Activated CD8-positive, alpha-beta memory T cell treated with anti-CD3 and anti-CD28 coated beads, Interleukin-2, amount 50 U/mL, for 48 hours (primary cell): ENCODE measurements at regions not wholly inside any gene's neighbourhood (a gene's known extent, or its start where the extent isn't known, plus 50 kb on each side); places are given as distances from the start of the nearest gene placed in this dataset.

ENCODE experiments used
- DNase-seq: peaks from one replicate; pipeline ENCODE4 v3.0.0-alpha.2; 2020

DNA sequence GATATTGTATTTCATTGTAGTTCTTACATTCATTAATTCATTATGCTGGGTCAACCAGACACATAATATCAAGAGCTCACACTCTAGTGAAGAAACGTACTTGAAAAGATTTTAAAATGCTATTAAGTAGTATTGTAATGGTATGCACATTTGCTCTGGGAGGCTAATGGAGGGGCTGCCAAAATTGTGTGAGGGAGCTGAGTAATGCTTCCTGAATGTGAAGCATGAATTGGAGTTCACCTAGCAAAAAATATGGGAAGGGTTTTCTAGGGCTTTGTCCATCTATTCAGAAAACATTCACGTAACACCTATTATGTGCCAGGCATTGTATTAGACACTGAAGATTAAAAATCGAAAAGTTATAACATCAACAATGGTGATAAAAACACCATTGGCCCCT, 403.8 kb upstream of the PDE3A start:
- DNase-seq, result no peak

DNA sequence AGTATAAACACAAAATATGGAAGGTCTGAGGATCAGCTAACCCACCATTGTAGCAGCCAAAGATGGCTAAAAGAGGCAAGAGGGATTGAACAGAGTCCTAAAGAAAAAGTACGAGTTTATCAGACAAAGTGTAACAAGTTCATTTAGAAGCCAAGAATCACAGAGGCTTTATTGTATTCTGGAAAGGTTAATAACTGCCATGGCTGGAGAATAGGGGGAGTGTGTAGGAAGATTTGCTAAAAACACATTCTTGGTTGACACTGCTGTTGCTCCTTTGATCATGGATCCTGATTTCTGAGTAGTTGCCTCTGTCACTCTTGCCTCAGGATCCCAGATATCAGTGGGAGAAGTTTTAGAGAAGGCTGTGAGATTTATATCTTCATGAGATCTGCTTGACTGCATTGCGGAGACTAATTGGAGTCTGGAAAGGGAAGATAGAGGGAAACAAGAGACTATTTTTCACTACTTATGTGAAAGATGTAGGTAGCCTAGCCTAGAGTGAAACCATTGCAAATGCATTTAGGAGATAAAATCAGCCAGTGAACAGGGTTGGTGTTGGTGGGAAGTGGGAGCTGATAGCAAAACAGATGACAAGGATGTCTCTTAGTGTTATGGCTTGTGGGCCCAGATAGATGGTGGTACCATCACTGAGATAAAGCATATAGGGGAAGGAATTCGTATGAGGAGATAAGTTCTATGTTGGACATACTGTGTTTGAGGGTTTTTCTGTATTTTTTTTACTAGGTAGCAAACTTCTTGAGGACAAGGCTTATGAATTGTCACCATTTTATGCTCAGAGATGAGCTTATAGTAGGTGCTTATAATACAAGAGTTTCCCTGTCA, 402.9 kb upstream of the PDE3A start:
- DNase-seq, result no peak

DNA sequence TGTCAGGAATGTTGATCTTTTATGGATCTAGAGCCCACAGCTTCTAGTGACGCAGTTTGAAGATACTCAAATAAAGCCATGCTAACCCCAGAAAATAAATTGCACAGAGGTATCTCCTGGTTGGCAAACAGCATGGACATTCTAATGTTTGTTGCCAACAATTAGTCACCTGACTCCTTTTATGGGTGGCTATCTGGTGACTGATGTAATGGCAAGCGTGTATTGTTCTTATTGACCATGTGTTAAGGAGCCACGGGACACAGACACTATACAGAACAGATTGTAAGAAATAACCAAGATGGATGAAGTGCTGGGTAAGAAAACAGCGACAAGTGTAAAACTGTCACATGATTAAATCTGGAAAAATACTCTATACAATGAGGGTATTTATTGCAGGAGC, 401.3 kb upstream of the PDE3A start:
- DNase-seq, result no peak

DNA sequence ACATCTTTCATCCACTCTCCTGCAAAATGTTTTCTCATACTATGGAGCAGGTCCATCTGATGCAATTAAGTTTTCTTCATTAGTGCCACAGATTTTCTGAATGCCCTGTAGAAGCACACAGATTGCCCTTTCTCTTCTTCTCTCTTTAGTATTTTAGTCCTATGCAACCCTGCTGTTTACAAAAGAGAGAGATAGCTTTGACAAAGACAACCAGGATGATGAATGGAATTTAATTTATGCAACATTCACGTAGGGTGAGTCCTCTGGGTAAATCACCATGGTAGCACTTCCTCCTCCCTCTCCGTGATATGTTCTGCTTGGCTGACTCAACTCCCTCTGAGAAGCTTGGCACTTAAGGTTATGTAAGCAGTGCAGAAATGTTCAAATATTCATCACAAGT, 400.9 kb upstream of the PDE3A start:
- DNase-seq, result no peak

DNA sequence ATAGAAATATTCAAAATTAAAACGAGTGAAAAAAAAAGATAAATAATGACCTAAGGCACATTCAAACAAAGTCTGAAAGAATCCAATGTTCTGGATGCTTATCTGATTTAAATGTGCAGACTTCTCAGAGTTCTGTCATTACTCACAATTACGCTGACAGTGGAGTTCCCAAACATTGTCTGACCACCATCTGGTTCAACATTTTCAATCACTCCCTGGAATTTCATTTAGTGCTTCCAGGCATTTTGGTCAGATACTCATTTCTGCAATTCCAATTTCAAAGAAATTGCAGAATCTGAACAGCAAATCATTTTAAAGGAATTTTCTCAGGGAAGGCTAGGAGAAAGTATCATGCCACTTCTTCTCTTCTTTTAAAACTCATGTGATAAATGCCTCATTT, 398.2 kb upstream of the PDE3A start:
- no peak for DNase-seq

DNA sequence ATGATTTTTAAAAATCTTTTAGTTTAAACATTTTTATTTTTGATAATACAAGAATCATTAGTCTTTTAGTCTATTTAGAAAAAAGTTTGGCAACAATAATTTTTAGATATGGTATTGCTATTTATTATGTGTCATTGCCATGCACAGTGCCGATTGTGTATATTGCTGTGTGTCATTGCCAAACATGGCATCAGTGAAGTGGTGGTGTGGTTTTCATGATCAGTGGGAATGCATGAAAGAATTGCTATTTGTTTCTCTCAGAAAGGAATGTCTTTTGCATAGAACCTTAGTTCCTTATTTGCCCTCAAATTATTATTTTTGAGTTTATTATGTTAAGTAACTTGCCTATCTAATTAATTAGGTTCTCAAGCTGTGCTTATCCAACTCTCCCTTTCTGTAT, 397.5 kb upstream of the PDE3A start:
- DNase-seq, result no peak

DNA sequence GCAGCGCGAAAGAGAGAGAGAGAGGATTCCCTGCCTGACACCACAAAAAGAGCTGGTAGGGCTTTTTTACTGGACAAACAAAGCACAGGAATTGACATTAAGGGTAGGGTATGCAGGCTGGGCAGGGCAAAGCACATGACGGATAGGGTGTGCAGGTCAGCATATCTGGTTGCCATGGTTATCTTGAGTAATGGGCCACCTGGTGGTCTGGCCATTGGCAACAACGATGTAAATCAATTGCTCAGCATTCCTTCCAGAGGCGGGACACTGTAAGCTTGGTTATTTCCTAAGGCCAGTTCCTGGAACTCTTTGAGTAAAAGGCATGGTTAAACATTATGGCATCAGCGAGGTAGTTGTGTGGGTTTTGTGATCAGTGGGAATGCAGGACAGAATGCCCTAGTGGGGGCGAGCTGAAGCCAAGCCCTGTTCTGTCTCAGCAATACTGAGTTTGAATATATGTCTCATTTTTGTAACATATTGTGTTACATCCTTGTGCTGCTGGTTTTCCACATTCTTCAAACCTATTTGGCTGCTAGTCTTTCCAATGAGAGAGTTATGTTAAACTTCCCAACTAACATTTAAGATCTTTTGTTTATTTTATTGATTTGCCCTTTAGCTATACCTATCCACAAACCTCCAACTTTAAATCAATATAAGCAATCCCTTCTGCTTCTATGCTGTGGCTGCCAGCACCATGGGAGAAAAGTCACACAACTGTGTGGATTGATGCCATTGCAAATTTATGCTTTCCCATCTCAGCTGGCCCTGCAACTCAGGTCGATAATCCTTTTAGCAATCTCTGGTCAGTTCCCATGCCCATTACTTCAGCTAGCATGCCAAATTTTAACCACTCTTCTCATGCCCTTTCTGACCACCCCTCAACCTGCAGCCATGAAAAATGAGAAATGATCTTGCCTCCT, 396.7 kb upstream of the PDE3A start:
- no peak for DNase-seq

DNA sequence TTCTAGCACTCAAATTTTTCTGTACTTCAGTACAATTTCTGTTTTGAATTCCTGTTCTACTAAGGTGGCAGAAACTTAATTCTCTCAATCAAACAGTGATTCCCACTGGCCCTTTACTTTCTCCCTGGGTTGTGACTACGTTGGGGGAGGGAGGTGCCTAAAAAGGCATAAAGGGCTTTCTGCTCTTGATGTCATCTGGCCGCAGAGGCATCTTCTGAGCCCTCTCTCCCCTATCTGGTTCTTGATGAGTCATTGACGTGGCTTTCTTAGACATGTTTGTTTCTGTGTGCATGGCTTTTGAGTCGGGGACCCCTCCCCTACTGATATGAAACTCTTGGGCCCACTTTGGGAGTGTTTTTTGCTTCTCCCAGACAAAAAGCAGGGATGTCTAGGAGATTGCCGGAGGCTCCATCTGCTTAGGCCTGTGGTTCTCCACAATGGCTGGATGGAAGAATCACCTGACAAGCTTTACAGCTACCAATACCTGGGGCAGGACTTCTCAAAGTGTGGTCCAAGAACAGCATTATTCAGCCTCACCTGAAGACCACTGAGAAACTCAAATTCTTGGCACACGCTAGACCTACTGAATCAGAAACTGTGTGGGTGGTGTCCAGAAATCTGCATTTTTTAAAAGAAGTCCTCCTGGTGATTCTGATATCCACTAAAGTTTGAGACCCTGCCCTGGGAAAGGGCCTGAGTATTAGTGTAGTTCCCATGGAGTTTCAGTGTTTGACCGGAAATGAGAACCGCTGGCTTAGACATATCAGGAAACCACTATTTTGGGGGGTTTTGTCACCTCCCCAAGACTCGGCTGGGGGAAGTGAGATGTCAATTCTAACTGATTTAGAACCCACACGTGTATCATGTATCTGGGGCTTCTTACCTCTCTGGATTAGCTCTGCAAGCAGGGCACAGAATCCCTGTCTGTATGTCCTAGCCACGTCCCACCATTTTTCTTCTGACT, 395.7 kb upstream of the PDE3A start:
- no peak for DNase-seq

DNA sequence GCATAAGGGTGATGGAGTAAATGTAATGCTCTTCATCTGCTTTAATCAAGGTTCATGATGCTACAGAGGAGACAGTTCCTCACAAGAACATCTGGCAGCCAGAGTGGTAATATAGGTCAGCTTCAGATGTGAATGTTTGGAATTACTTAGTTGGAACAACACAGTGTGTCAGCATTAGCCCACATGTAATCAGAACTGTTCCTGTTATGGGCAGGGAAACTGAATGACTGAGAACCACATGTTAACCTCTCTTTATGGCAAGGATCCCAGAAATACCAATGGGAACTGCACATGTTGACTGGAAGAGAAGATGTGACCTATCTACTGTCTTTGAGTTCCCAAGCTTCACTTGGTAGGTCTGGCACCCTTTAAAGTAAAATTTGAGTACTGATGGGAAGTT, 390.1 kb upstream of the PDE3A start:
- DNase-seq, result no peak

DNA sequence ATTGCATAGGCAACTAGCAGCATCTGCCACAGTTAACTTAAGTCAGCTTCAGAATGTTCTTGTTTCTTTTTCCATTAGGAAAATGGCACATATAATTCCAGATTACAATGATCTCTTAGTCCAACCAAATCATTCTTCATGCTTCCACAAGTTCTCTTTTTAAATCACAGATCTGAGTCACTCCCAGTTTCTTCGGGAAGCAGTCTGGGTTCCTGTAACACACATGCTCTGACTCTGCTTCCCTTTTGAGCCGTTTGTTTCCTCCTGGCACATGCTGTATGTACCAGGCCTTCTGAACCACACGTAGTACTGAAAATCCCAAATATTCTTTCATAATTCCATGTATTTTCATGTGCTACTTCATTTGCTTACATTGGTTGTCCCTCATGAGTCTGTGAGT, 388.8 kb upstream of the PDE3A start:
- DNase-seq, result no peak

DNA sequence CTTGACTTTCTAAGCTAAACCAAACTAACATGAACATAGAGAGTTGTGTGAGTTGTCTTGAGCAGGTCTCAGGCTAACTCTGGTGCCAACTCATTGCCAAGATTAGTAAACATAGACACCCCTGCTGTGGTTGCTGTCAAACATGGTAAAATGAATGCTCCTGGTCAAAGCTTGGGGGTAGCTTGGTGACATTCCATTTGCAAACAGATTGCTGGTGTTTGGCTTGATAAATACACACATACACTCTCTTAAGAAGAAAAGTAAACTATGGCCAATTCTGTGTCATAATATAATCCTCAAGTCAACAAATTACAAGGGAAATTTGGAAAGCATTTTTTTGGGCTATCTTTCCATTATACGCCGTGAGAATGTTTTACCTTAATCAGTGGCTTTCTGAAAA, 386.4 kb upstream of the PDE3A start:
- no peak for DNase-seq

DNA sequence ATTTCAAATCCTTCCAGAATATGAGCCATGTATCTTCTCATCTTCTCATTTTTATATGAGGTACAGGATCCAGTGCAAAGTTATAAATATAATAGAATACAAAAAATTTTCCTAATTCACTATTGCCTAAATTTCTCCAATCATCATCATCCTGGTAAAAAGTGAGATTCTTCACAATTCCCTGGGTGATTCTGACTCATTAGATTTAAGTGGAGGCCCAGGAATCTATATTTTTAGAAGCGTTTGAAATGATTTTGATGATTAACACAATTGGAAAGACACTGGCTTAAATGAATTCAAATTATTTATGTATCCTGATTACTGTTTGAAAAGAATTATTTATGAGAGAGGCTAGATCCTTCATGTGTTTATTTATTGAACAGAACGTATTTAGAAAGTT, 380.3 kb upstream of the PDE3A start:
- DNase-seq, result no peak

DNA sequence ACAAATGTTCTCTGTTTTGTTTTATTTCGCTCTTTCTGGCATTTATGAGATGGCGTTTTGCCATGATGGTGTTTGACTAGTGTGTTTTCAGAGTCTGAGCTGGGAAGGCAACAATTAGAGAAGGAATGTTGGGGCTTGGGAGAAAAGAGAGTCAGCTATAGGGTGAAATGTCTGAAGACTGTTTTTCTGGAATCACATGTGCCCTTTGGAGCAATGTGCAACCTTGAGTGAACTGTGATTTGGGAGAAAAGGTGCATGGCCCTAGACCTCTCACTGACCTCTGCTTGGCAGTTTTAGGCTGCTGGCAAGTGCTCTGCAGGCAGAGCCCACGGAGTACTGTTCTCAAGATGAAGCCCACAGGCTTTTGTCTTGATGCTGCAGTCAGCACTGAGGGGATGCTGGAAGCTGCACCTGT, 379.9 kb upstream of the PDE3A start:
- DNase-seq, result no peak

DNA sequence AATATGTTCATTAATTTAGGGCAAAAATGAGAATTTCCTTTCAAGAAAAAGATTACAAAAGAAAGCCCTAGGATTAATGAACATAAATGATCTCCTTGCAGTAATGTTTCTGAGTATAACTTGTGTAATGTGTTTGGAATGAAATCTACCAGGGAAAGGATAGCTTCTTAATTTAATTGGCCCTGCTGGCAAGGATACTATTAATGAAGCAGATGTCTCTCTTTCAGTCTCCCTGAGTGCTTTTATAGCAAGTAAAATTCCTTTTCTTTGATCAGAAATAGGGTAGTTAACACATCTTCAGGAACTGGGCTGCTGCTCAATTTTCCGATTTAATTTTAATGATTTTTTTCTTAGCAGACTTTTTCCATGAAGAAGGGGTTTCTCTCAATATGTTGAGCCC, 379.4 kb upstream of the PDE3A start:
- DNase-seq, result no peak

DNA sequence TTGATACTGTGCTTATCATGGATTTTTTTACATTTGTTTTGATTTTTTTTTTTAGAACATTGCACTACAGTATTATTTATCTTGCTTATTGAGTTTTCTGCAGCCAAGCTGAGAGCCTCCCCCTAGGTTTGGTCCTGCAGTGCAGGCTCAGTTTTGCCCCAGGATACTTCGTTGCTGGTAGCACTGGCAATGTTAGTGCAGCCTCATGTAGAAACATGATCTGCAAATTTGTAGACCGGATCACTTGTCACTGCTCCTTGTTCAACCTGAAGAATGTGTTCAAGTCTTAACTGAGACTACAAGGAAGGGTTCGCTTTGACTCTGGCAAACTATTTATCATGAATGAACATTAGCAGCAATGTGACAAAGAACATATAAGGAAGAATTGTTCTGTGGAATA, 377.2 kb upstream of the PDE3A start:
- no peak for DNase-seq

DNA sequence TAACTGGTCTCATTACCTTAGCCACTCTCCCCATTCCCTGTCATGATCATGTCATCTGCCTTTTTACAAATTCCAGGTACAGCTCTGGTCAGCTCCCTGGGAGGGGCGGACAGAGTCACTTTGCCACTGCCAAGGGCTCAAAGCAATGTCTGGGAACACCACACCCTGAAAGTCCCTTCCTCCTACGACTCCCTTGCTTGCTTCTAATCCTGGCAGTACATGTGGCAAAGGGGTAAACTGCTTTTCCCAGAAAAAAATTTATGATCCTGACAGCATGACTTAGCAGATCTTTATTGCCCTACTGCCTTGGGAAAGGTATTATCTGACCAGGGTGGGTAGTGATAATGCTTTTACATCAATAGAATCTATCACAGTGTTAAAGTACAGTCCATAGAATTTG, 376.0 kb upstream of the PDE3A start:
- DNase-seq, result no peak

DNA sequence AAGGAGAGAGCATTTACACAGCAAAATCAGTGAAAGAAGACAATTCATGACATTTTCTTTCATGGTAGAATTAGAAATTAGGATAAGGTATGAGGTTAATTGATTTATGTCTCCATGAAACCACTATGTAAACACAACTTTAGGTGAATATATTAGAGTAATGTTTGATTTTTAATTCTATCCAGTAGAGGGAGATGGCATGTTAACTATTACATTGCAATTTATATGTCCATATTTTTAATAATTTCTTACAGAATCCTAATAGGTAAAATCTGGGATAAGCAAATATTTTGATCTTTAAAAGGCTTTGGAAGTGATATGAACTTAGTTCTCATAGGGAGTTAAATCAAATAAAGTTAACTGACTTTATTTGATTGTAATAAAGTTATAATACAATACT, 373.4 kb upstream of the PDE3A start:
- no peak for DNase-seq

DNA sequence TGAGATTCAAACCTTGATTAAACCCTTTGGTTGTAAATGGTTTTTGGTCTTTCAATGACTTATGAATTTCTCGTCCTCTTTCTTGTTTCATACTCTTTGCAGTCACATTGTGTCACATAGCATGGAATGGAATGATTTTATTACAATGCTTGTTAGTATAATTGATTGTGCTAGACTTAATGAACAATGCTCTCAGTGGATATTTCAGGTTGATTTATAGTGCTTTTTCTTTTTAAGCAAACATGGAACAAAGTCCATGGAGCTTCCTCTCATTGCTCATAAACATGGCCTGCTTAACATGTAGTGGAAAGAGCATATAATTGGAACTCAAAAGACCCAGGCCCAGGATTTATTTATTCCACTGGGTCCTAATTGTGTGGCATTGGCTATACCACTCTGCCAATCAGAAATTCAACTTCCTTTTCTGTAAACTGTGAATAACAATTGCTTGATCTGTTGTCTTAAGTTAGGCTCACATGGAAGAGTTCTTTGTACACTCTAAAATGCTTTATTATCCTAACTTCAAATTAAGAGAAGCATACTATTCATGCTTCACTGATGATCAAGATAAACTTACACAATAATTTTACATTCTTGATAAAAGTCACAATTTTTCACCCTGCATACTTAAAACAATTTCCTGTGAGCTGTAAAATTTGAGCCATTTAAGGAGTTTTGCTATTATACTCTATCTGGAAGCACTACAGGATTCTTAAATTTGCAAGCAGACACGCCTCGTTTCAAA, 370.5 kb upstream of the PDE3A start:
- DNase-seq, result no peak

DNA sequence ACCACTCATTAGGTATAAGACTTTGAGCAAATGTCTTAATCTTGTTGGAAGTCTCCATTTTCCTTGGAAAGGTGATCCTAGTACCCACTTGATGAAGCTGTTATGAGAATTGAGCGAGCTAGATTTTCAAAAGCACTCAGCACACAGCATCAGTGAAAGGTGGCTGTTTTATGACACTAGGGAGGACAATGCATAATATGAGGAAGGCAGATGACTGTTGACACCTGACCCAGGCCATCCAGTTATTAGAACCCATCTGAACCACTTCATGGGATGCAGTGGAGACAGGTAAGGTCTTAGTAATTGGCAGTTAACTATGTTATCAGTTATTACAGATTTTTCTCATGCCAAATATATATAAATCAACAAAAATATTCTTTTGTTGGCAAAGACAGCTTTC, 369.9 kb upstream of the PDE3A start:
- DNase-seq, result no peak

DNA sequence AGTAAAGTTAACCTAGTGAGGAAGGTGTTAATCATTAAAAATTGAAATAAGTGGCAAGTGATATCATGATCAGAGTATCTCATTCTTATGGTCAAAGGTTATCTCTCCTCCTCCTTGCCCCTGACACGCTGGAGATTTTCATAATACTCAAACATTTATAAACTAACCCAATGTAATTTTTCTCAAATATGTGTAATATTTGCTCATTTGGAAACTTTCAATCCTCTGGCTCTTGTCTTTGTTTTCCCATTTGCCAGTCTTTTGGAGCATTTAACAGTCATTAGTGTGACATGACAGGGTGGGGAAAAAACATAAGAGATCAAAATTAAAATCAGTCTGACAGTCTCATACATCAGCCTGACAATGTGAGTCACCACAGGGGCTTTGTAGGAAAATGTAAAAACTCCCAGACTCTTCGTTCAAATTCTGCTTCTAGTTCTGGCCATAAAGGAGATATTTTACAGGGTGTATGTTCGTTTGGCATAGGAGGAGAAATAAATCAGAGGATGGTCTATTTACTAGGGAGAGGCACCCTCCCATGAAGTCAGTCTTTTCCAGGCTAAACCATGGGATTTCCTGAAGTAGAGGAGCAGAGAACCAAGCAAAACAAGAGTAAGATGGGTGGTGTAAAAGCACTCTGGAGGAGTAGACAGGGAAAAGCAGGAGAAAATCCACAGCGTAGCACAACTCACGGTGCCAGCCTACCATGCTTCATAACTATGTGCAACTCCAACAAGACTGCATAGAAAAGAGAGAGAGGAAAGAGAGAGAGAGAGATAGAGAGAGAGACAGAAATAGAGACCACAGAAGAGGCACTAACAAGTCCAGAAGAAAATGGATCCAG, 369.2 kb upstream of the PDE3A start:
- DNase-seq, result no peak

DNA sequence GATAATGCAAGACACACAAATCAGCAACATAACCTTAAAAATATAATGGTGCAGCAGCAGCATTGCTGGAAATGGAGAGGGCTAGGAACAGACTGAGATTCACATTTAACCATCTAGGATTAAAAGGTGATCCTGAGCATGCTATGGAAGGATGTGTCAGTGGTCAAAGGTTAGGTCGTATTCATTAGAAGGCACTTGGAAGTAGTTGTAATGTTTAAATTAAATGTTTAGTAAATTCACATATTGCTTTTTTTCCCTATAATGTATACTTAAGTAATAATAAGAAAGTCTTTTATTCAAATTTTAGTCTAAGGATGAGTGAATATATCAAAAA, 368.6 kb upstream of the PDE3A start:
- no peak for DNase-seq
